Glutamatergic neuron (in vitro differentiated cells): ENCODE measurements at regions not wholly inside any gene's neighbourhood (a gene's known extent, or its start where the extent isn't known, plus 50 kb on each side); places are given as distances from the start of the nearest gene placed in this dataset.
A peak's percentile ranks its signal among the peaks of the same experiment; 100 is the strongest.

Source experiments
- DNase-seq: peaks from one replicate; pipeline ENCODE4 v3.0.0; 2022
- H3K27ac Mint-ChIP-seq: one replicate; pipeline ENCODE4 v1.8.0; 2020; ENCODE audit warnings: mild to moderate bottlenecking, mixed read lengths, inconsistent platforms; ENCODE audit not compliant: unreplicated experiment
- H3K27me3 Mint-ChIP-seq: one replicate; pipeline ENCODE4 v1.8.0; 2020; ENCODE audit warnings: mild to moderate bottlenecking, moderate library complexity, mixed read lengths, inconsistent platforms; ENCODE audit not compliant: unreplicated experiment
- H3K36me3 Mint-ChIP-seq: one replicate; pipeline ENCODE4 v1.8.0; 2020; ENCODE audit warnings: mild to moderate bottlenecking, mixed read lengths, inconsistent platforms; ENCODE audit not compliant: unreplicated experiment
- H3K4me1 Mint-ChIP-seq: one replicate; pipeline ENCODE4 v1.8.0; 2020; ENCODE audit warnings: mild to moderate bottlenecking, low read depth, mixed read lengths, inconsistent platforms; ENCODE audit not compliant: unreplicated experiment
- H3K4me3 Mint-ChIP-seq: one replicate; pipeline ENCODE4 v1.8.0; 2020; ENCODE audit warnings: mild to moderate bottlenecking, mixed read lengths, inconsistent platforms; ENCODE audit not compliant: unreplicated experiment
- H3K9me3 Mint-ChIP-seq: one replicate; pipeline ENCODE4 v1.8.0; 2020; ENCODE audit warnings: mild to moderate bottlenecking, moderate library complexity, mixed read lengths, inconsistent platforms; ENCODE audit not compliant: unreplicated experiment
- TF ChIP-seq, protein P1 (sequence below): fragments of 200-600 bp; sonication (generic); IDR thresholded peaks from one replicate; pipeline ENCODE4 v1.5.0; 2021; ENCODE audit not compliant: partially characterized antibody, unreplicated experiment

GRCh38 chr6:43936476-43936875 is 166.5 kb downstream of the VEGFA start:
- Mint-ChIP-seq H3K36me3 (peaks cover 4% of the 10 kb centered on the region), H3K4me3 (no peak overlapping the region), H3K4me1 (peaks cover 9% of the 10 kb centered on the region), H3K9me3 (peaks cover 7% of the 10 kb centered on the region), H3K27ac (no peak overlapping the region), H3K27me3 (peaks cover 9% of the 10 kb centered on the region)
- TF ChIP-seq, protein P1, sequence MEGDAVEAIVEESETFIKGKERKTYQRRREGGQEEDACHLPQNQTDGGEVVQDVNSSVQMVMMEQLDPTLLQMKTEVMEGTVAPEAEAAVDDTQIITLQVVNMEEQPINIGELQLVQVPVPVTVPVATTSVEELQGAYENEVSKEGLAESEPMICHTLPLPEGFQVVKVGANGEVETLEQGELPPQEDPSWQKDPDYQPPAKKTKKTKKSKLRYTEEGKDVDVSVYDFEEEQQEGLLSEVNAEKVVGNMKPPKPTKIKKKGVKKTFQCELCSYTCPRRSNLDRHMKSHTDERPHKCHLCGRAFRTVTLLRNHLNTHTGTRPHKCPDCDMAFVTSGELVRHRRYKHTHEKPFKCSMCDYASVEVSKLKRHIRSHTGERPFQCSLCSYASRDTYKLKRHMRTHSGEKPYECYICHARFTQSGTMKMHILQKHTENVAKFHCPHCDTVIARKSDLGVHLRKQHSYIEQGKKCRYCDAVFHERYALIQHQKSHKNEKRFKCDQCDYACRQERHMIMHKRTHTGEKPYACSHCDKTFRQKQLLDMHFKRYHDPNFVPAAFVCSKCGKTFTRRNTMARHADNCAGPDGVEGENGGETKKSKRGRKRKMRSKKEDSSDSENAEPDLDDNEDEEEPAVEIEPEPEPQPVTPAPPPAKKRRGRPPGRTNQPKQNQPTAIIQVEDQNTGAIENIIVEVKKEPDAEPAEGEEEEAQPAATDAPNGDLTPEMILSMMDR, result no peak
- no peak for DNase-seq

DNA sequence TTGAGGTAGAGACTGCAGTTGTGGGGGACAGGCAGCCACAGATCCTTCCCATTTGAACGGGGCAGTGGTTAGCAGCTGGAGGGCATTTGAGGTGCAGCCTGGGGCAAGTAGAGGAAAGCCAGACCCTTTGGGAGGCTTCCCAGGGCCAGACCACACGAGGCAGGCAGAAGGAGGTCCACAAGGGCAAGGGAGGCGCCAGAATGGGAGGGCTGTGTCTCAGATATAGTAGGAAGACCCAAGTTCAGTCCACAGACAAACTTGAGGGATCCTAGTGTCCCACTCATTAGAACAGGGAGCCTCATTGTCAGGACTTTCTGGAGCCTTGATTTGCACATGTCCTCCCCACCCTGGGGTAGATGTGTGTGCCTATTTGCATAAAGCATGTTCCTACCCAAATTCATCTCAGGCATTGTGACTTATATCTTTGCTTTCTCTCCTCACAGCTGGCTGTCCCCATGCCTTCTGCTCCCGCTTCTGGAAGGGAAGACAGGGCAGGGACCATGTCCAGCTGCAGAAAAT is 166.0 kb downstream of the VEGFA start:
- H3K27ac Mint-ChIP-seq, result peak overlapping the region; percentile 6
- peaks cover 7% of the 10 kb centered on the region for H3K9me3 Mint-ChIP-seq

GRCh38 chr6:43934803-43935602 is 165.0 kb downstream of the VEGFA start:
- Mint-ChIP-seq H3K27ac (peak overlapping the region; percentile 38), H3K27me3 (peaks cover 9% of the 10 kb centered on the region), H3K9me3 (peaks cover 7% of the 10 kb centered on the region), H3K36me3 (peaks cover 4% of the 10 kb centered on the region), H3K4me3 (no peak overlapping the region), H3K4me1 (peaks cover 9% of the 10 kb centered on the region)
- DNase-seq, result no peak
- TF ChIP-seq, protein P1, result no peak

More for the DNA sequence above, 166.0 kb downstream of the VEGFA start:
- TF ChIP-seq, protein P1, result no peak
- Mint-ChIP-seq H3K4me3 (peak overlapping the region; percentile 6), H3K36me3 (peaks cover 4% of the 10 kb centered on the region), H3K27me3 (peaks cover 9% of the 10 kb centered on the region), H3K4me1 (peaks cover 9% of the 10 kb centered on the region)
- no peak for DNase-seq

DNA sequence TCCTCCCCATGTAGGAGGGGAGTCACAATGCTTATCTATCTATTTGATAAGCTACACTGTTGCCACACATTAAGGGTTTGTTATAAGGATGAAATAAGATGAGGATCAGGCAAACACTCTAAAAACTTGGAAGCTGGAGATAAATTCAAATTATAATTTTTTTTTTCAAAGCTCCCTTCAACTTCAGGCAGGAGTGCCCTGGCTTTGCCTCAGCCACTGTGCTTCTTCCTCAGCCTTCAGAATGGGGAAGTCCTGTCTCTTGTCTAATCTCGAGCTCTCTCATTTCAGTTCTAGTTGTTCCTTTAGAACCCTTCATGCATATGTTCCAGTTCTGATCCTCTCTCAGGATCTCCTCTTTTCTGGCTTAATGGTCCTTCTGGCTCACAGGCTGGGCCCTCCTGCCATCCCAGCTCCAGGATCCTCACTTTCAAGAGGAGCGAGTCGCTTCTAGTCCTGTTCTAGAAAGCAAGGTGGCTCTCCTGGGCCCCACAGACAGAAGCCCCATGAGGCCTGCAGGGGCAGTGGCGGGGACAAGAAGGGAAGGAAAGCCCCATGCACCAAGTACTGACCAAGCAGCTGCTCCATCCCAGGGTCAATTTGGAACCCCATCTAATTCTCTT is 164.3 kb downstream of the VEGFA start:
- H3K9me3 Mint-ChIP-seq, result peaks cover 4% of the 10 kb centered on the region
- peaks cover 4% of the 10 kb centered on the region for H3K36me3 Mint-ChIP-seq
- no peak overlapping the region for H3K27ac Mint-ChIP-seq
- H3K27me3 Mint-ChIP-seq, result peaks cover 9% of the 10 kb centered on the region
- DNase-seq, result no peak
- no peak overlapping the region for H3K4me3 Mint-ChIP-seq
- peaks cover 9% of the 10 kb centered on the region for H3K4me1 Mint-ChIP-seq
- TF ChIP-seq, protein P1, result no peak
